Ovary (tissue), 7 donors: ENCODE measurements at regions not wholly inside any gene's neighbourhood (a gene's known extent, or its start where the extent isn't known, plus 50 kb on each side); places are given as distances from the start of the nearest gene placed in this dataset.

Experiments used
- DNase-seq, 5 donors: peaks; one replicate each; pipeline ENCODE4 v3.0.0-alpha.2; 2019 to 2020
- H3K27ac ChIP-seq, 2 donors: fragments of 200-600 bp; one replicate each; pipeline versions ENCODE4 v1.5.1 to v1.8.0; 2019 to 2022
- H3K27me3 ChIP-seq: fragments of 200-600 bp; one replicate; pipeline ENCODE4 v1.8.0; 2022
- H3K36me3 ChIP-seq: fragments of 200-600 bp; sonication (generic); one replicate; pipeline ENCODE4 v1.5.1; 2019
- H3K4me1 ChIP-seq: one replicate; pipeline ENCODE4 v1.8.1; 2013; ENCODE audit warnings: mild to moderate bottlenecking, moderate library complexity; ENCODE audit not compliant: insufficient read depth
- H3K4me3 ChIP-seq: fragments of 200-600 bp; sonication (generic); one replicate; pipeline ENCODE4 v1.5.1; 2017
- H3K9me3 ChIP-seq, 2 donors: fragments of 200-600 bp in 1 of 2; sonication (generic) in 1 of 2; one replicate each; pipeline versions ENCODE4 v1.5.1 to v1.8.1; 2013 to 2019; ENCODE audit warnings: mild to moderate bottlenecking in 1 of 2, moderate library complexity in 1 of 2
- CTCF ChIP-seq, 3 donors: fragments of 450-650 bp in 2 of 3; fragments of 200-600 bp in 1 of 3; IDR thresholded peaks; one replicate each; pipeline versions ENCODE4 v1.5.1 to v1.8.0; 2016 to 2022; ENCODE audit warnings: antibody characterized with exemption in 3 of 3, mild to moderate bottlenecking in 1 of 3
- EP300 ChIP-seq: sonication (generic); formaldehyde crosslinking; IDR thresholded peaks from one replicate; pipeline ENCODE4 v1.6.1; 2017; ENCODE audit warnings: antibody characterized with exemption
- POLR2A ChIP-seq: fragments of 450-650 bp; IDR thresholded peaks from one replicate; pipeline ENCODE4 v1.6.1; 2017; ENCODE audit warnings: antibody characterized with exemption, mild to moderate bottlenecking, moderate library complexity
- WGBS, 3 donors: extraction: QIAGEN DNeasy Blood & Tissue Kit in 1 of 3; methylation state at CpG; one replicate each; pipeline versions ENCODE4 v1.1.5 to v1.1.7; 2013 to 2017; 5-methylcytosine and 5-hydroxymethylcytosine counted together
- intact Hi-C, 4 donors: fragments of 100-400 bp; cut with DNase I; formaldehyde crosslinking; loops; one replicate each; pipeline versions ENCODE4 v1.11.0 to v1.15.1; 2022 to 2023
- donor health status: DM: no; HTN: no; CAD: no; lungs with moderate emphysema.
- donor health status: DM: no; HTN: no; CAD: no.
- donor health status: Bipolar disorder and iron deficiency.
- donor health status: DM: no; HTN: no; CAD: no.
- donor health status: DM: yes; HTN: yes; CAD: no.

GRCh38 chr5:145473042-145473642, 362.0 kb downstream of the PRELID2 start:
- H3K36me3 ChIP-seq, result no peaks in the 10 kb centered on the region
- no peak for DNase-seq
- no peak for TF ChIP-seq POLR2A
- TF ChIP-seq CTCF (IDR thresholded peaks at IDR 0.05), result no peak
- TF ChIP-seq EP300, result no peak
- 73 to 74% (median 73%) methylated on average over 3 of the region's 3 CpGs for WGBS, 3 donors
- H3K27ac ChIP-seq, result no peak overlapping the region
- no peaks in the 10 kb centered on the region for H3K4me1 ChIP-seq
- intact Hi-C loops, result no loop called here
- no peaks in the 10 kb centered on the region for H3K9me3 ChIP-seq
- no peaks in the 10 kb centered on the region for H3K27me3 ChIP-seq
- no peak overlapping the region for H3K4me3 ChIP-seq

- DNase-seq, result no peak
- no peaks in the 10 kb centered on the region for H3K9me3 ChIP-seq
- intact Hi-C loops, result no loop called here
- no peaks in the 10 kb centered on the region for H3K4me1 ChIP-seq
- no peak overlapping the region for H3K27ac ChIP-seq
- H3K36me3 ChIP-seq, result no peaks in the 10 kb centered on the region
- H3K4me3 ChIP-seq, result no peak overlapping the region
- no peaks in the 10 kb centered on the region for H3K27me3 ChIP-seq
- WGBS, 3 donors, result 43 to 81% (median 46%) methylated on average over 1 of the region's 1 CpG
- no peak for TF ChIP-seq CTCF (IDR thresholded peaks at IDR 0.05)
- no peak for TF ChIP-seq EP300
Measured at GRCh38 chr5:145471831-145472612, 363.1 kb downstream of the PRELID2 start.

GRCh38 chr5:145471026-145471425, 364.1 kb downstream of the PRELID2 start:
- intact Hi-C loops, result no loop called here
- DNase-seq, result no peak
- Histone ChIP-seq H3K4me3 (no peak overlapping the region), H3K4me1 (no peaks in the 10 kb centered on the region), H3K27me3 (no peaks in the 10 kb centered on the region), H3K36me3 (no peaks in the 10 kb centered on the region), H3K9me3 (no peaks in the 10 kb centered on the region), H3K27ac (no peak overlapping the region)
- TF ChIP-seq EP300, result no peak
- no peak for TF ChIP-seq POLR2A
- no peak for TF ChIP-seq CTCF (IDR thresholded peaks at IDR 0.05)

DNA sequence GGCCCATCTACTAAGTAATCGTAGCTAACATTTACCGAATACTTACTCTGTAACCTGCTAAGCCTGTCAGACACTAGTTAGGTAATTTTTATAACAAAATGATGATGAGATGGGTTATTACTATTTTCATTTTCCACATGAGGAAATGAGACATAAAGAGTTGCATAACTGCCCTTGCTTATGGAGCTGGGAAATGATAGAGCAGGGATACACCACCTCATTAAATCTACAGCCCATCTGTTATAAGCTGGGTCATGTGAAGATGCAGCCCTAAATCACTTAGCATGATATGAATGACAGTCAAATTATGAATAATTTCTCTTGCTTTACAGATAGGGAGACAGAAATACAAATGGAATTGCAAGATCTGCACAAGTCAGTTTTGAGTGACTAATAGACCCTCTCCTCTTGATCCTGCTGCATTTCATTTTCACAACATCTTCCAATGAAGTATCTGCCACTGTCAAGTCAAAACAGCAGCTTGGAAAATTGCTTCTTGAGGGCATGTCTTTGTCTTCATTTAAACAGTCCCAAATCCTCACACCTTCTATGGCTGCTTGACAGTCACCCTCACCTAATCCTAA, 364.7 kb downstream of the PRELID2 start:
- 75 to 88% (median 77%) methylated on average over 2 of the region's 2 CpGs for WGBS, 3 donors
- Histone ChIP-seq H3K36me3 (no peaks in the 10 kb centered on the region), H3K27ac (no peak overlapping the region), H3K4me1 (no peaks in the 10 kb centered on the region), H3K4me3 (no peak overlapping the region), H3K27me3 (no peaks in the 10 kb centered on the region), H3K9me3 (no peaks in the 10 kb centered on the region)
- intact Hi-C loops, result no loop called here
- TF ChIP-seq POLR2A, result no peak
- no peak for TF ChIP-seq EP300
- no peak for TF ChIP-seq CTCF (IDR thresholded peaks at IDR 0.05)
- no peak for DNase-seq
